ENCODE measurements at regions not wholly inside any gene's neighbourhood (a gene's known extent, or its start where the extent isn't known, plus 50 kb on each side); places are given as distances from the start of the nearest gene placed in this dataset.

DNA sequence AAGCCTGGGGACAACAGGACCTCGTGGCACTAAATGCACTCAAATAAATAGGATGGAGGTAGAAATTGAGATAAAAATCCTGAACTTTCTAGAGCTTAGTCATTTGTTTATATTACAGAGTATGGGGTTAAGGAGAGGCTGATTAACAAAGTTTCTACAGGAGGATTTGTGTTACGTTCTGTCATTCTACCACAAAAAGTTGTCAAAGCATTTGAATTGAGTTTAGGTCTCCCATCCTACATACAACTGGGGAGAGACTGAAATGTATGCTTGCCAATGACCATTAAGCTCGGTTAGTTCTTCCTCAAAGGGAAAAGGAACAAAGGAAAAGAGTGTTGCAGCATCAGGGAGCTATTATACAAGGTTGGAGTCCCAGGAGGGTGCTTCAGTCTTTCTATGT is 597.9 kb downstream of the COL12A1 start:
- Histone ChIP-seq H3K27me3 (ENCODE audit: insufficient read depth, low read length) (no peaks in the 10 kb centered on the region), H3K27ac (ENCODE audit: low read length) (no peak overlapping the region), H3K4me3 (ENCODE audit: low read length) (no peak overlapping the region), H3K36me3 (ENCODE audit: insufficient read depth, low read depth, low read length) (no peaks in the 10 kb centered on the region), H3K9me3 (ENCODE audit: insufficient read depth, low read depth, low read length) (no peaks in the 10 kb centered on the region), H3K9ac (ENCODE audit: low read depth, low read length) (no peak overlapping the region), H3K4me1 (ENCODE audit: insufficient read depth, low read length) (0 out of 2 replicates have a peak, but pooled peaks cover 10% of the 10 kb centered on the region)

DNA sequence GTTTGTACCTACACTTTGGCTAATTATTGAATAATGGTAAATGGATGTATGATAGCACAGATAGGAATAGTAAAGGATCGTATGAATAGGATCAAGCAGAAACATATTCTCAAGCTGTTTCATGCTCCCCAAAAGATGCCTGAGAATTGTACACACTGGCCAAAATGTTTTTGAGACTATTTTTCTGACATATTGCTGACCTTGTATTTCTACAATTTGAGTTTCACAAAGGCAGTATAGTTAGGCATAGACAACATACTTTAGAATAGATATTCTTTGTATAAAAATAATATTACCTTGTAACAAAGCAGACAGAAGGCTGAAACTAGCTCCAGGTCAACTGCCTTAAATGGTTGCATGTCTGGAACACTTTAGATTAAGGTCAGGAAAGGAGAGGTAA is 598.4 kb downstream of the COL12A1 start:
- Histone ChIP-seq H3K27me3 (ENCODE audit: insufficient read depth, low read length) (no peaks in the 10 kb centered on the region), H3K9ac (ENCODE audit: low read depth, low read length) (no peak overlapping the region), H3K4me1 (ENCODE audit: insufficient read depth, low read length) (0 out of 2 replicates have a peak, but pooled peaks cover 10% of the 10 kb centered on the region), H3K36me3 (ENCODE audit: insufficient read depth, low read depth, low read length) (no peaks in the 10 kb centered on the region), H3K4me3 (ENCODE audit: low read length) (no peak overlapping the region), H3K9me3 (ENCODE audit: insufficient read depth, low read depth, low read length) (no peaks in the 10 kb centered on the region), H3K27ac (ENCODE audit: low read length) (no peak overlapping the region)

DNA sequence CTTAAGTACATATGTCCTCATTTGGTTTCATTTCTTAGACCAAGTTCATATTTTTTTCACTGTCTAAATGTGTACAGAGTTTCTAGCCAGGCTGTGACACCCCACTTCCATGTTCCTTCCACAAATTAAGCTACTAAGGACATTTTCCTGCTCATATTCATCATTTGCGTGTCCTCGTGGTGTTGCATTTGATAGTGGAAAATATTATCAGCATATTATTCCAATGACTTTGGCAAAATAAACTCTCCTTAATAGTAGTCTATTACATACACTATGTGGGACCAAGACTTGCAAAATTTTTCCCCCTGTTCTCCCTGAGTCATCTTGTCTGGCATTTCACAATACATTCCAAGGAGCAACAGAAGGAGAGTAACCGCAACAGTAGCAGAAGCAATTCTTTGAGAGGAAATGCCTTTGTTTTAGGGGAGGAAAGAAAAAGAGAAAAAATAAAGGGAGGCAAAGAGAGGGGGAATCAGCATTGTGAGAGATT is 599.2 kb downstream of the COL12A1 start:
- Histone ChIP-seq H3K4me3 (ENCODE audit: low read length) (no peak overlapping the region), H3K4me1 (ENCODE audit: insufficient read depth, low read length) (0 out of 2 replicates have a peak, but pooled peaks cover 10% of the 10 kb centered on the region), H3K27ac (ENCODE audit: low read length) (no peak overlapping the region), H3K9me3 (ENCODE audit: insufficient read depth, low read depth, low read length) (no peaks in the 10 kb centered on the region), H3K27me3 (ENCODE audit: insufficient read depth, low read length) (no peaks in the 10 kb centered on the region), H3K36me3 (ENCODE audit: insufficient read depth, low read depth, low read length) (no peaks in the 10 kb centered on the region), H3K9ac (ENCODE audit: low read depth, low read length) (no peak overlapping the region)

DNA sequence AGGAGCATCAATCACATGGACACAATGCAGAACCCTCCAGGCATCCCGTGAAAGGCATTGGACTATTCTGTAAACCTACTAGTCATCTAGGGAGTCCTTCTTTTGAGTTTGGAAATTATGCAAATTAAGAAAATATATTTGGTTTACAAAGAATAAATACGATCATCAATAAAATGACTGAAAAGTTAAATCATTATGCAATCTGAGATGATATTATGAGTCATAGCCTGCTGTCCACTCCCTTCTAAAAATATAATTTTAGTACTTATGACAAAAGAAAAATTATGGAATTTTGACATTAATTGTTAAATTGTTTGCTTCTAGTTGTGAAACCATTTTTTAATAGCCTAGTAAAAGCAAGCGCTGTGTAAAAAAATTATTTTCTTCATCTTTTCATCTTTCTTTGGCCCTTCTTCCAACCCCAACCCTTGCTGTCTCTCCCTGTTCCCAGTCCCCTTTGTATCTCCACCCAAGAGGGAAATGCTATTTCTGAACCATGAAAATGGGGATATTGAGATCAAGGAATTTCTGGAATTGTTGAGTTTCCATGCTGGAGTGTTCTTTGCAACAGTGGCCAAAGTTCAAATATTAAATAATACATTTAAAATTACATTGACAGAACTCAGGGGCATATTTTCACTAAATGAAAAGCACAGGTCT is 599.8 kb downstream of the COL12A1 start:
- H3K9me3 ChIP-seq (ENCODE audit: insufficient read depth, low read depth, low read length): no peaks in the 10 kb centered on the region
- 0 out of 2 replicates have a peak, but pooled peaks cover 10% of the 10 kb centered on the region for H3K4me1 ChIP-seq (ENCODE audit: insufficient read depth, low read length)
- H3K4me3 ChIP-seq (ENCODE audit: low read length): no peak overlapping the region
- no peak overlapping the region for H3K27ac ChIP-seq (ENCODE audit: low read length)
- H3K27me3 ChIP-seq (ENCODE audit: insufficient read depth, low read length): no peaks in the 10 kb centered on the region
- H3K9ac ChIP-seq (ENCODE audit: low read depth, low read length): no peak overlapping the region
- H3K36me3 ChIP-seq (ENCODE audit: insufficient read depth, low read depth, low read length): no peaks in the 10 kb centered on the region

DNA sequence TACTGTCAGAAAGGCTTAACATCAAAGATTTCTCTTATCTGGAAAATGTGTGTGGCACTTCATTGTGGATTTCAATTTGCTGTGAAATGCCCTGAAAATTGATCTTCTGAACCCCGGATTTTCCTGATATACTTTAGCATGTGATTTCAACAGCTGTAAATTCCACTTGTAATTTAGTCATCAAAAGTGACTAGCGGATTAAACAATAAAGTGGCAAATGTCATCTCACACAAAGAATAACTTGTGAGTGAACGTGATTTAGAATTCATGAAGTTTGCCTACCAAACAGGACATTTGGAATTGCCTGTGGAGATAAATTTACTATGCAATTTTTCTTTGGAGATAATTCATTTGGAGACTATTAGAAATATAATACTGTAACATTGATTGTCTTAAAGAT is 601.6 kb downstream of the COL12A1 start:
- H3K27me3 ChIP-seq (ENCODE audit: insufficient read depth, low read length): no peaks in the 10 kb centered on the region
- H3K36me3 ChIP-seq (ENCODE audit: insufficient read depth, low read depth, low read length): no peaks in the 10 kb centered on the region
- H3K4me3 ChIP-seq (ENCODE audit: low read length): no peak overlapping the region
- H3K9me3 ChIP-seq (ENCODE audit: insufficient read depth, low read depth, low read length): no peaks in the 10 kb centered on the region
- no peak overlapping the region for H3K27ac ChIP-seq (ENCODE audit: low read length)
- no peak overlapping the region for H3K9ac ChIP-seq (ENCODE audit: low read depth, low read length)
- 0 out of 2 replicates have a peak, but pooled peaks cover 10% of the 10 kb centered on the region for H3K4me1 ChIP-seq (ENCODE audit: insufficient read depth, low read length)

DNA sequence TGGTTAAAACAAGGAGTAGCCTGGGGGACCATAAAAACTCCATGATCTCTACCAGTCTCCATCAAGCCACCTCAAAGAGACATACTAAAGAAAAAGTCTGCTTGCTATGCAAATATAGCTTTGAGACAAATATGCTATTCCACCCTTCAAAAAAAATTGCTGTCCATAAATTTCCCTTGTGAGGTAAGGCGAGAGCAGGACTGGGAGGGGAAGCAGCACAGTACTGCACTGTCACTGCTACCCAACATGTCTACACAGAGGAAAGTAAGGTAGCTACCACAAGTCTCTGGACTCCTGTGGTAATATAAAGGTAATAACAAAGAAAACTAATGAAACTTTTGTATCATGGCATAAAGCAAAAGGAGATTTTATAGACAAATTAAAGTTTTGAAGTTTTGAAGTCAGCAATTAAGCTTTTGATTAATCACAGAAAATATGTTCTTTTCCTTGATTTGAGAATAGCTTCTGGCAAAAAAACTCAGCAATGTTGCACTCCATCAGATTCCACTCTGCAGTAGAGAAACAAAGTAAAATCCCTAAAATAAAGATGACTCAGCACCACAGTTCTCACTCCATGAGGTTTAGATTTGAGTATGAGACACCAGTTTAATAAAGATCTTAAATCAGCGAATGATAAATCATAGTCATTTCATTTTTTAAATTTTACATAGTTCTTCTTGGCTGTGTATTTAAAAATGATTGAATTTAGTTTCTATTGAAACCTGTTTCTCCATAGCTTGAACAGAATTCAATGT is 602.4 kb downstream of the COL12A1 start:
- H3K9me3 ChIP-seq (ENCODE audit: insufficient read depth, low read depth, low read length): no peaks in the 10 kb centered on the region
- H3K4me1 ChIP-seq (ENCODE audit: insufficient read depth, low read length): 0 out of 2 replicates have a peak, but pooled peaks cover 9% of the 10 kb centered on the region
- no peak overlapping the region for H3K27ac ChIP-seq (ENCODE audit: low read length)
- no peak overlapping the region for H3K9ac ChIP-seq (ENCODE audit: low read depth, low read length)
- no peaks in the 10 kb centered on the region for H3K27me3 ChIP-seq (ENCODE audit: insufficient read depth, low read length)
- no peaks in the 10 kb centered on the region for H3K36me3 ChIP-seq (ENCODE audit: insufficient read depth, low read depth, low read length)
- no peak overlapping the region for H3K4me3 ChIP-seq (ENCODE audit: low read length)

DNA sequence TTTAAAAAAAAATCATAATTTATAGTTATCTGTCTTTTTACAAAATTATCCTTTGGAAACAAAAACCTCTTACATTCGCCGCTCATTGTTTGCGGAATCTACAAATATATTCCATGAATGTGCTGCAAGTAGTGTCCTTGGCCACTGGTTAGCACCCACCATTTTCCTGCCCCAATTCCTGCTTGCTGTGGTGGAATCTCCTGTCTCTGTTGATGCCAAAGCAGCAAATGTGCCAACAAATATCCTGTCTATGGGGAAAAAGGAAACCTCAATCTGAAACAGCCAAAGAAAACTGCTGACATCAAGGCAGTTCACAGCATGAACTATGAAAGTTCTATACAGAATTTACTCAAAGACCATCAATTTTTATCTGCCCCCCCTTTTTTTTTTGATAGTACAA is 603.6 kb downstream of the COL12A1 start:
- no peak overlapping the region for H3K4me3 ChIP-seq (ENCODE audit: low read length)
- no peaks in the 10 kb centered on the region for H3K27me3 ChIP-seq (ENCODE audit: insufficient read depth, low read length)
- no peak overlapping the region for H3K9ac ChIP-seq (ENCODE audit: low read depth, low read length)
- no peaks in the 10 kb centered on the region for H3K9me3 ChIP-seq (ENCODE audit: insufficient read depth, low read depth, low read length)
- no peak overlapping the region for H3K27ac ChIP-seq (ENCODE audit: low read length)
- no peaks in the 10 kb centered on the region for H3K36me3 ChIP-seq (ENCODE audit: insufficient read depth, low read depth, low read length)
- no peaks in the 10 kb centered on the region; the same call in 1 of the 2 replicates for H3K4me1 ChIP-seq (ENCODE audit: insufficient read depth, low read length)

DNA sequence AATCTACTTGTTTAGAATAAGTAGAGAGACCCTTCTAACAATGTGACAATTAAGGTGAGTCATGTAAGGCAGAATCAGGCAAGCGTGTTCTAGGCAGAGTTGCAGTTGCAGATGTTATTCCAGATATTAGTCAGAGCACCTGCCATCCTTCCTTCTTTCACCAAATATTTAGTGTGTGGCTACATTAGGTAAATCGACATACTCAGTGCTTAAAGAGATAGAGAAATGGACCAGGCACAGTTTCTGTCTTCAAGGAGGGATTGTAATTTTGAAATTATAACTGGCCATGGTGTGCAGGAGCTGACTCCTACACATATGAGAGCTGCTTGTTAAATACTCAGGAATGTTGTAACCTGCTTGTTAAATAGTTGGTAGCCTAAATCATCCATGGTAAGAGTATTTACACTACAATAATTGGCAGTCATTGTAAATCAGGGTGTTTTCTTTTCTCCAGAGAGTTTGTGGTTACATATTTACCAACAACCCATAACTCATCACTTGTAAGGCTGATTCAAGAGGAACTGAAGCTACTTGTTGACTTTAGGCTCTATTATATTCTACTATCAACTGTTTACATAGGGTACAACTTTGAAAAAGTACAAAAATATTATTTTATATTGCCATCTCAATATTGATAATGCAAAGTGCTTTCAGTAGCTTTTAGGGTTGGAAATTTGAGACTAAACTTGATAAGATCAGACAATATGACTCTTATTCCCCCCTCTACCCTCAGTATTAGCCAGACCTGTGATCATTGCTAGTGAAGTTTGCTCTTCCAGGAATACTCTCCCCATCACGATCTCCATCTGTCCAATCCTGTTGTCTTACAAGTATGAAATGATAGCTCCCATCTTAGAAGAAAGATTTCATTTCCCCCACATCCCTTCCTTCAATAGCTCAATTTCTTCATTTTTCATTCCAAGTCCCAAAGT is 607.1 kb downstream of the COL12A1 start:
- Histone ChIP-seq H3K4me3 (ENCODE audit: low read length) (no peak overlapping the region), H3K4me1 (ENCODE audit: insufficient read depth, low read length) (no peaks in the 10 kb centered on the region; the same call in 1 of the 2 replicates), H3K27ac (ENCODE audit: low read length) (no peak overlapping the region), H3K27me3 (ENCODE audit: insufficient read depth, low read length) (no peaks in the 10 kb centered on the region), H3K9me3 (ENCODE audit: insufficient read depth, low read depth, low read length) (no peaks in the 10 kb centered on the region), H3K36me3 (ENCODE audit: insufficient read depth, low read depth, low read length) (no peaks in the 10 kb centered on the region), H3K9ac (ENCODE audit: low read depth, low read length) (no peak overlapping the region)

DNA sequence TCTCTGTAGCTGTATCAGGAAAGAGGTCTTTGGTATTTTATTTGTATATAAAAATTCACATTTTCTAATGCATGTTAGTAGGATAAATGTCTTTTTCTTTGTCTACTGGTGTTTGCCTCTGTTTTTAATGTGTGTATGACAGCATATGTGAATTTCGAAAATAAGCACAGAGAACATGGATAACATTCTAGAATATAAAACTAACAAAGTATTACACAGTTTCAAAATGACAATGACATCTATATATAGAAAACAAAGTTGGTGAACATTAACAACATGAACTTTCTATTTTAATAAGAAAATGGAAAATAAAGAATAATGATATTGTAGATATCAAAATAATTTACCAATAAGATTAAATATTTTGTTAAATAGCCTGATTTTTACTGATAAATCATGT is 608.0 kb downstream of the COL12A1 start:
- no peak overlapping the region for H3K9ac ChIP-seq (ENCODE audit: low read depth, low read length)
- H3K27ac ChIP-seq (ENCODE audit: low read length): no peak overlapping the region
- H3K4me1 ChIP-seq (ENCODE audit: insufficient read depth, low read length): no peaks in the 10 kb centered on the region; the same call in 1 of the 2 replicates
- no peaks in the 10 kb centered on the region for H3K9me3 ChIP-seq (ENCODE audit: insufficient read depth, low read depth, low read length)
- no peaks in the 10 kb centered on the region for H3K27me3 ChIP-seq (ENCODE audit: insufficient read depth, low read length)
- no peak overlapping the region for H3K4me3 ChIP-seq (ENCODE audit: low read length)
- H3K36me3 ChIP-seq (ENCODE audit: insufficient read depth, low read depth, low read length): no peaks in the 10 kb centered on the region

DNA sequence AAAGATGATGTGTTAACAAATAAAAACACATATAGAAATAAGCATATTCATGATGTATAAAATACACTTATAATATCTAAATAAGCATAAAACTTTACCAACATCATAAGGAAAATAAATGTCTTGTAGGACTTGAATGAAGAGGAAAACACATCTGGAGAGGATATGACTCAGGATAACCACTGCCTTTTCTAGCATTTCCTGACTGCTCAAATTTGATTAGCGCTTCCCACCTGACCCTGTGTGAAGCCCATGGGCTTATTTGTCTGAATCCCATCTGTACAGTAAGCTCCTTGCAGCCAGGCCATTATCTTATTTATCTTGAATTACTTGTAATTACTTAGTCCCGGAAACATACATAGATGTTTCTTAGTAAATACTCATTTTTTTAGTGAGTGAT is 608.6 kb downstream of the COL12A1 start:
- H3K27me3 ChIP-seq (ENCODE audit: insufficient read depth, low read length): no peaks in the 10 kb centered on the region
- no peaks in the 10 kb centered on the region for H3K36me3 ChIP-seq (ENCODE audit: insufficient read depth, low read depth, low read length)
- no peaks in the 10 kb centered on the region; the same call in 1 of the 2 replicates for H3K4me1 ChIP-seq (ENCODE audit: insufficient read depth, low read length)

DNA sequence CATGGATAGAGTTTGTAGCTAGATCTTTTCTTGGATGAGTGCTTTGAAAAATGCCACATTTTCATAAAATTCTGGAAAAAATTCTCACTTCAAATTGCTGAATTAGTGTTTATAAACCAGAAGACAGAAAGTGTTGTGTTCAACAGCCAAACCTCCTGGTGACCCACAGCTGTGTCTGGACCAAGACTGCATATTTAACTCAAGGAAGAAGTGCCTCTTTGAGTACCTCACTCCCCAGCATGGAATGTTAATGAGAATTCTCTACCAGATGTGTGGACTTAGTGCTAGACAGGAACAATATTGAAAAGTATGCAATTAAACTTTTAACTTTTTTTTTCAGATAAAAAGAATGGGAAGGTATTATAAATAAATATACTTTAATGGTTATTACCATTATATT is 609.3 kb downstream of the COL12A1 start:
- no peak overlapping the region for H3K27ac ChIP-seq (ENCODE audit: low read length)

More for the DNA sequence above, 608.6 kb downstream of the COL12A1 start:
- Histone ChIP-seq H3K9ac (ENCODE audit: low read depth, low read length) (no peak overlapping the region), H3K27ac (ENCODE audit: low read length) (no peak overlapping the region), H3K9me3 (ENCODE audit: insufficient read depth, low read depth, low read length) (no peaks in the 10 kb centered on the region), H3K4me3 (ENCODE audit: low read length) (no peak overlapping the region)

More for the DNA sequence above, 609.3 kb downstream of the COL12A1 start:
- Histone ChIP-seq H3K27me3 (ENCODE audit: insufficient read depth, low read length) (no peaks in the 10 kb centered on the region), H3K4me3 (ENCODE audit: low read length) (no peak overlapping the region), H3K9ac (ENCODE audit: low read depth, low read length) (no peak overlapping the region), H3K36me3 (ENCODE audit: insufficient read depth, low read depth, low read length) (no peaks in the 10 kb centered on the region), H3K4me1 (ENCODE audit: insufficient read depth, low read length) (no peaks in the 10 kb centered on the region; the same call in 1 of the 2 replicates), H3K9me3 (ENCODE audit: insufficient read depth, low read depth, low read length) (no peaks in the 10 kb centered on the region)

Measured in iPS-20b (cell line).